Transverse colon (tissue), 4 donors: ENCODE measurements at regions not wholly inside any gene's neighbourhood (a gene's known extent, or its start where the extent isn't known, plus 50 kb on each side); places are given as distances from the start of the nearest gene placed in this dataset.

Experiments
- DNase-seq: peaks from one replicate; pipeline ENCODE4 v3.0.0-alpha.2; 2019
- H3K27ac ChIP-seq, 4 donors: fragments of 200-600 bp; sonication (generic); 2 replicates each; pipeline ENCODE4 v1.5.1; 2016 to 2018; ENCODE audit warnings: inconsistent platforms in 4 of 4
- H3K27me3 ChIP-seq: fragments of 200-600 bp; sonication (generic); 2 replicates; pipeline ENCODE4 v1.5.1; 2017; ENCODE audit warnings: inconsistent platforms
- H3K36me3 ChIP-seq, 4 donors: fragments of 200-600 bp; sonication (generic); 2 replicates each; pipeline ENCODE4 v1.5.1; 2017 to 2019; ENCODE audit warnings: inconsistent platforms in 4 of 4
- H3K4me1 ChIP-seq, 4 donors: fragments of 200-600 bp; sonication (generic); 2 replicates each; pipeline ENCODE4 v1.5.1; 2017 to 2020; ENCODE audit warnings: inconsistent platforms in 4 of 4
- H3K4me3 ChIP-seq, 4 donors: fragments of 200-600 bp; sonication (generic); 1 replicate in 1 of 4; 2 replicates in 3 of 4; pipeline versions ENCODE4 v1.5.1 to v1.6.1; 2017 to 2019; ENCODE audit warnings: inconsistent platforms in 4 of 4
- H3K9me3 ChIP-seq, 2 donors: fragments of 200-600 bp; sonication (generic); 2 replicates each; pipeline ENCODE4 v1.5.1; 2017 to 2019; ENCODE audit warnings: inconsistent platforms in 2 of 2
- CTCF ChIP-seq, 5 experiments: fragments of 200-600 bp in 3 of 5; fragments of 450-650 bp in 2 of 5; sonication (generic) in 3 of 5; IDR thresholded peaks; 1 replicate in 2 of 5; 2 replicates in 3 of 5; pipeline ENCODE4 v1.5.1; 2016 to 2017; ENCODE audit warnings: antibody characterized with exemption in 5 of 5, inconsistent platforms in 3 of 5, mild to moderate bottlenecking in 2 of 5, moderate library complexity in 1 of 5
- EP300 ChIP-seq: sonication (generic); formaldehyde crosslinking; IDR thresholded peaks from one replicate; pipeline ENCODE4 v1.6.1; 2017; ENCODE audit warnings: antibody characterized with exemption, low read depth
- POLR2A ChIP-seq: fragments of 450-650 bp; IDR thresholded peaks from one replicate; pipeline ENCODE4 v1.6.1; 2016; ENCODE audit warnings: antibody characterized with exemption, mild to moderate bottlenecking, moderate library complexity
- POLR2AphosphoS5 ChIP-seq, 3 donors: sonication (generic); formaldehyde crosslinking; IDR thresholded peaks; one replicate each; pipeline ENCODE4 v1.6.1; 2016; ENCODE audit warnings: antibody characterized with exemption in 3 of 3
- WGBS, 2 donors: methylation state at CpG; one replicate each; pipeline ENCODE4 v1.1.5; 2018; ENCODE audit warnings: low coverage in 1 of 2; 5-methylcytosine and 5-hydroxymethylcytosine counted together
- in situ Hi-C, 4 donors: fragments of 200-750 bp; cut with MboI; loops; one replicate each; pipeline versions ENCODE4 v1.15.0 to v1.15.1; 2017; ENCODE audit warnings: low sequenced_read_pairs in 3 of 4, low pct_ligation_motif_present in 1 of 4, low pct_unique_long_range_greater_than_20kb in 1 of 4
- intact Hi-C: fragments of 100-400 bp; cut with DNase I; formaldehyde crosslinking; loops from one replicate; pipeline ENCODE4 v1.15.1; 2023; ENCODE audit warnings: low total_unique reads

GRCh38 chr1:79547514-79547913 is 541.0 kb upstream of the ADGRL4 start:
- no peaks in the 10 kb centered on the region for H3K9me3 ChIP-seq
- no peaks in the 10 kb centered on the region for H3K36me3 ChIP-seq
- in situ Hi-C loops (no loop called here), intact Hi-C loops (no loop called here)
- no peaks in the 10 kb centered on the region for H3K4me1 ChIP-seq
- no peaks in the 10 kb centered on the region for H3K27me3 ChIP-seq
- TF ChIP-seq EP300 (no peak), CTCF (IDR thresholded peaks at IDR 0.05) (no peak), POLR2AphosphoS5 (IDR thresholded peaks at IDR 0.05) (no peak), POLR2A (no peak)
- WGBS, 2 donors, result 84% methylated on average over 3 to 7 of the region's 7 CpGs
- no peak overlapping the region for H3K4me3 ChIP-seq
- no peak overlapping the region for H3K27ac ChIP-seq
- DNase-seq, result no peak

- intact Hi-C loops, result no loop called here
- Histone ChIP-seq H3K36me3 (no peaks in the 10 kb centered on the region), H3K9me3 (no peaks in the 10 kb centered on the region), H3K4me1 (no peaks in the 10 kb centered on the region), H3K27me3 (no peaks in the 10 kb centered on the region), H3K4me3 (no peak overlapping the region), H3K27ac (no peak overlapping the region)
- DNase-seq, result no peak
- 60 to 65% methylated on average over 3 of the region's 3 CpGs for WGBS, 2 donors
- in situ Hi-C loops, result no loop called here
- no peak for TF ChIP-seq POLR2A
- no peak for TF ChIP-seq CTCF (IDR thresholded peaks at IDR 0.05)
- TF ChIP-seq POLR2AphosphoS5 (IDR thresholded peaks at IDR 0.05), result no peak
- TF ChIP-seq EP300, result no peak
Observed at GRCh38 chr1:79543394-79543793, 536.9 kb upstream of the ADGRL4 start.

GRCh38 chr1:79539001-79539400 is 532.5 kb upstream of the ADGRL4 start:
- no peaks in the 10 kb centered on the region for H3K4me1 ChIP-seq
- in situ Hi-C loops, result no loop called here

DNA sequence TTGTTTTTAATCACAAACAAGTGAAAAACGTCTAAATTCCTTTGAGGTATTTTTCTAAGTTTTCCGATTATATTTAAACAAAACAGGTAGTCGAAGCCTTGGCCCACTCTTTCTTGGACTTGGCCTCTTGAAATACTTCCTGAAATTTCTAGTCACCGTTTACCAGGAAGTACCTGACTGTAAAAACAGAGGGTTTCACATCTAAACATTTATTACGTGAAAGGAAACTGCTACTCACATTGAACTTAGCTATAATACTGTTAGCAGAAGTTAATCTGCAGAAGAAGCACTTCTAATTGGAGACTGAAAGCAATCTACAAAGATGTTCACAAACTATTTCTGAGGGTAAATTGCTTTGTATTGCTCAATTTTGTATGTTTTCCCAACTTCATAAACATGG is 526.0 kb upstream of the ADGRL4 start:
- in situ Hi-C loops, result no loop called here

More at GRCh38 chr1:79539001-79539400, 532.5 kb upstream of the ADGRL4 start:
- DNase-seq, result no peak
- intact Hi-C loops, result no loop called here
- Histone ChIP-seq H3K9me3 (no peaks in the 10 kb centered on the region), H3K4me3 (no peak overlapping the region), H3K36me3 (no peaks in the 10 kb centered on the region), H3K27me3 (no peaks in the 10 kb centered on the region), H3K27ac (no peak overlapping the region)
- TF ChIP-seq POLR2AphosphoS5 (IDR thresholded peaks at IDR 0.05) (no peak), EP300 (no peak), CTCF (IDR thresholded peaks at IDR 0.05) (no peak)

More for the DNA sequence above, 526.0 kb upstream of the ADGRL4 start:
- H3K9me3 ChIP-seq, result no peaks in the 10 kb centered on the region
- no peak for TF ChIP-seq POLR2A
- no peak for TF ChIP-seq POLR2AphosphoS5 (IDR thresholded peaks at IDR 0.05)
- no peak for TF ChIP-seq CTCF (IDR thresholded peaks at IDR 0.05)
- no peak for TF ChIP-seq EP300
- no peak for DNase-seq
- 24 to 30% methylated on average over 5 of the region's 5 CpGs for WGBS, 2 donors
- no peaks in the 10 kb centered on the region for H3K4me1 ChIP-seq
- H3K36me3 ChIP-seq, result no peaks in the 10 kb centered on the region
- H3K27me3 ChIP-seq, result no peaks in the 10 kb centered on the region
- H3K27ac ChIP-seq, result no peak overlapping the region
- intact Hi-C loops, result no loop called here
- H3K4me3 ChIP-seq, result no peak overlapping the region
